GM23248 (cell line): ENCODE measurements at regions not wholly inside any gene's neighbourhood (a gene's known extent, or its start where the extent isn't known, plus 50 kb on each side); places are given as distances from the start of the nearest gene placed in this dataset.

ENCODE experiments used
- DNase-seq: peaks from one replicate; pipeline ENCODE4 v3.0.0-alpha.2; 2015
- H2AFZ ChIP-seq: fragments of 200-600 bp; sonication (generic); 2 replicates; pipeline ENCODE4 v1.6.1; 2016; ENCODE audit warnings: antibody characterized with exemption
- H3F3A ChIP-seq: fragments of 200-600 bp; sonication (generic); 2 replicates; pipeline ENCODE4 v1.6.1; 2016; ENCODE audit warnings: mild to moderate bottlenecking, antibody characterized with exemption, mixed run types; ENCODE audit not compliant: insufficient read depth
- H3K27ac ChIP-seq: fragments of 200-600 bp; sonication (generic); 2 replicates; pipeline ENCODE4 v1.5.1; 2016; ENCODE audit warnings: mild to moderate bottlenecking
- H3K27me3 ChIP-seq: fragments of 200-600 bp; sonication (generic); replicated peaks from 2 replicates; pipeline ENCODE4 v1.6.1; 2016; ENCODE audit warnings: mild to moderate bottlenecking; ENCODE audit not compliant: insufficient read depth
- H3K36me3 ChIP-seq: fragments of 200-600 bp; sonication (generic); 2 replicates; pipeline ENCODE4 v1.6.1; 2016; ENCODE audit warnings: low read depth, mild to moderate bottlenecking
- H3K4me1 ChIP-seq: fragments of 200-600 bp; sonication (generic); 2 replicates; pipeline ENCODE4 v1.6.1; 2016; ENCODE audit warnings: mild to moderate bottlenecking; ENCODE audit not compliant: insufficient read depth
- H3K4me2 ChIP-seq: fragments of 200-600 bp; sonication (generic); one replicate; pipeline ENCODE4 v1.6.1; 2016; ENCODE audit warnings: mild to moderate bottlenecking; ENCODE audit not compliant: unreplicated experiment
- H3K4me3 ChIP-seq: fragments of 200-600 bp; sonication (generic); 2 replicates; pipeline ENCODE4 v1.5.1; 2016; ENCODE audit warnings: mild to moderate bottlenecking
- H3K79me2 ChIP-seq: fragments of 200-600 bp; sonication (generic); 2 replicates; pipeline ENCODE4 v1.6.1; 2016; ENCODE audit warnings: mild to moderate bottlenecking; ENCODE audit not compliant: insufficient read depth
- H3K9ac ChIP-seq: fragments of 200-600 bp; sonication (generic); 2 replicates; pipeline ENCODE4 v1.6.1; 2016; ENCODE audit warnings: mild to moderate bottlenecking
- H3K9me2 ChIP-seq: fragments of 200-600 bp; sonication (generic); 2 replicates; pipeline ENCODE4 v1.6.1; 2016; ENCODE audit warnings: mixed run types, mild to moderate bottlenecking, moderate library complexity; ENCODE audit not compliant: insufficient read depth
- H3K9me3 ChIP-seq: fragments of 200-600 bp; sonication (generic); one replicate; pipeline ENCODE4 v1.6.1; 2017; ENCODE audit warnings: low read depth
- H4K20me1 ChIP-seq: fragments of 200-600 bp; sonication (generic); 2 replicates; pipeline ENCODE4 v1.6.0; 2016; ENCODE audit not compliant: insufficient read depth
- EZH2 ChIP-seq: fragments of 200-600 bp; sonication (generic); IDR thresholded peaks from 2 replicates; pipeline ENCODE4 v1.6.1; 2018; ENCODE audit warnings: antibody characterized with exemption, mild to moderate bottlenecking; ENCODE audit not compliant: insufficient read depth, poor library complexity, severe bottlenecking
- EZH2phosphoT487 ChIP-seq: fragments of 200-600 bp; sonication (generic); IDR thresholded peaks from 2 replicates; pipeline ENCODE4 v1.6.1; 2018; ENCODE audit warnings: antibody characterized with exemption, moderate library complexity, mild to moderate bottlenecking, low read depth; ENCODE audit not compliant: insufficient read depth
- WGBS, 2 experiments: methylation state at CpG; one replicate each; pipeline ENCODE4 v1.1.6; 2015 to 2017; ENCODE audit warnings: low lambda C conversion rate in 2 of 2, low coverage in 1 of 2; ENCODE audit errors: missing lambda C conversion rate in 2 of 2; 5-methylcytosine and 5-hydroxymethylcytosine counted together
- in situ Hi-C: fragments of 300-500 bp; cut with MboI; formaldehyde crosslinking; loops from 2 replicates; pipeline ENCODE4 v1.15.0; 2020

GRCh38 chr9:95719354-95719753 is 156.1 kb upstream of the ERCC6L2 start:
- Histone ChIP-seq H3K36me3 (no peaks in the 10 kb centered on the region), H3K27me3 (peaks cover 26% of the 10 kb centered on the region)
- in situ Hi-C loops = no loop called here

DNA sequence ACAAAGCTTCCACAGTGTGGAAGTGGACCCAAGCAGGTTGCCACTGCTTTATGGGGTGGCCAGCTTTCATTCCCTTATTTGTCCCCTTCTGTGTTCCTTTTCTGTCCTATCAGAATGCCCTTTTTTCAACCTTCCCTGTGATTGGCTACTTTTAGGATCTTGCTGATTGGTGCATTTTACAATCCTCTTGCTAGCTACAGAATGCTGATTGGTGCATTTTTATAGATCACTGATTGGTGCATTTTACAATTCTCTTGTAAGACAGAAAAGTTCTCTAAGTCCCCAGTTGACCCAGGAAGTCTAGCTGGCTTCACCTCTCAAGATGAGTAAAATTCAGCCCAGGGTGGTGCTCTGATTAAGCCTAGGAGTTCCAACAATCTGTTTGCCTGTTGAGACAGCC is 157.2 kb upstream of the ERCC6L2 start:
- in situ Hi-C loops = no loop called here
- TF ChIP-seq EZH2 (no peak), EZH2phosphoT487 (no peak)
- no peaks in the 10 kb centered on the region for H3K9me3 ChIP-seq
- H3K27ac ChIP-seq = no peak overlapping the region
- DNase-seq = no peak
- H3K4me2 ChIP-seq = no peak overlapping the region
- H3K79me2 ChIP-seq = no peaks in the 10 kb centered on the region
- H3K4me3 ChIP-seq = no peak overlapping the region
- no peaks in the 10 kb centered on the region for H3F3A ChIP-seq
- no peaks in the 10 kb centered on the region for H4K20me1 ChIP-seq
- no peak overlapping the region for H3K9ac ChIP-seq
- H3K9me2 ChIP-seq = no peaks in the 10 kb centered on the region
- H3K27me3 ChIP-seq = peaks cover 17% of the 10 kb centered on the region
- H3K36me3 ChIP-seq = no peaks in the 10 kb centered on the region
- no peak overlapping the region for H2AFZ ChIP-seq
- H3K4me1 ChIP-seq = no peaks in the 10 kb centered on the region

More at GRCh38 chr9:95719354-95719753, 156.1 kb upstream of the ERCC6L2 start:
- Histone ChIP-seq H3F3A (no peaks in the 10 kb centered on the region), H3K4me3 (no peak overlapping the region), H3K9ac (no peak overlapping the region), H3K79me2 (no peaks in the 10 kb centered on the region), H3K4me2 (no peak overlapping the region), H3K4me1 (no peaks in the 10 kb centered on the region), H3K9me2 (no peaks in the 10 kb centered on the region), H2AFZ (no peak overlapping the region), H3K9me3 (no peaks in the 10 kb centered on the region), H4K20me1 (no peaks in the 10 kb centered on the region), H3K27ac (no peak overlapping the region)
- WGBS, 2 experiments = 71 to 72% methylated on average over 8 of the region's 8 CpGs
- DNase-seq = no peak
- TF ChIP-seq EZH2 (no peak), EZH2phosphoT487 (no peak)

DNA sequence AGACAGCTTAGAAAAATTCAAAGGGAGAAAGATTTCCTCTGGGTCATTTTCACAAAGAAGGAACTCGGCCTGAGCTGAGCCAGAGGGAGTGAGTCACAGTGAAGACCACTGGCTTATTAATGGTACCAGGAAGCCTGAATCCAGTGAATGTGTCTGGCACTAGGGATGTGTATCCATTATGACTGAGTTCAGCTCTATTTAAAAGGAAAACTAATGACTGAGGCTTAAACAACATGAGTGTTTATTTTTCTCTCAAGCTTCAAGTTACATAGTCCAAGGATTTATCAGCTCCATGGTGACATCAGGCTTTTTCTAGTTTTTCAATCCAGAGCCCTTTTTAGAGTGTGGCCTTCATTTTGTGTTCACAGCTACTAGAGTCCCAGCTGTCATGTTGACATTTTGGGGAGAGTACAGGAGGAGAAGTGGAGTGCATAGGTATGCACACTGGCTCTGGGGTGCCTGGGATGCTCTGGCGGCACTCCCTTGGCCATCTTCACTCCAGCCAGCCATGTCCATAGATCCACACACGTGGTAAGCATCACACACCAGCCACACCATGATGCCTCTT is 159.5 kb upstream of the ERCC6L2 start:
- Histone ChIP-seq H3K9me3 (no peaks in the 10 kb centered on the region), H3K9me2 (no peaks in the 10 kb centered on the region), H3F3A (no peaks in the 10 kb centered on the region), H2AFZ (no peak overlapping the region), H3K36me3 (no peaks in the 10 kb centered on the region), H3K9ac (no peak overlapping the region), H4K20me1 (no peaks in the 10 kb centered on the region), H3K27me3 (no peaks in the 10 kb centered on the region), H3K4me2 (no peak overlapping the region), H3K4me3 (no peak overlapping the region), H3K4me1 (no peaks in the 10 kb centered on the region), H3K27ac (no peak overlapping the region), H3K79me2 (no peaks in the 10 kb centered on the region)
- in situ Hi-C loops = no loop called here
- 29 to 35% methylated on average over 3 of the region's 3 CpGs for WGBS, 2 experiments
- TF ChIP-seq EZH2 (no peak), EZH2phosphoT487 (no peak)
- no peak for DNase-seq

- no peak overlapping the region for H3K4me2 ChIP-seq
- no peaks in the 10 kb centered on the region for H3K9me3 ChIP-seq
- in situ Hi-C loops = no loop called here
- H2AFZ ChIP-seq = no peak overlapping the region
- H3K36me3 ChIP-seq = no peaks in the 10 kb centered on the region
- H4K20me1 ChIP-seq = no peaks in the 10 kb centered on the region
- 51 to 56% methylated on average over 8 of the region's 8 CpGs for WGBS, 2 experiments
- H3K27ac ChIP-seq = no peak overlapping the region
- no peak overlapping the region for H3K4me3 ChIP-seq
- H3K9me2 ChIP-seq = no peaks in the 10 kb centered on the region
- H3F3A ChIP-seq = no peaks in the 10 kb centered on the region
- no peaks in the 10 kb centered on the region for H3K4me1 ChIP-seq
- H3K27me3 ChIP-seq = peaks cover 12% of the 10 kb centered on the region; the same call in 1 of the 2 replicates
- no peak for DNase-seq
- no peaks in the 10 kb centered on the region for H3K79me2 ChIP-seq
- no peak overlapping the region for H3K9ac ChIP-seq
- TF ChIP-seq EZH2phosphoT487 (no peak), EZH2 (no peak)
Observed at GRCh38 chr9:95710446-95710845, 165.0 kb upstream of the ERCC6L2 start.

GRCh38 chr9:95696701-95697100 is 178.8 kb upstream of the ERCC6L2 start:
- Histone ChIP-seq H4K20me1 (no peaks in the 10 kb centered on the region), H3K79me2 (no peaks in the 10 kb centered on the region), H3K36me3 (no peaks in the 10 kb centered on the region), H3K4me1 (no peaks in the 10 kb centered on the region), H3K4me3 (no peak overlapping the region), H3K4me2 (no peak overlapping the region), H2AFZ (no peak overlapping the region), H3F3A (no peaks in the 10 kb centered on the region), H3K27me3 (0 out of 2 replicates have a peak, but pooled peaks cover 5% of the 10 kb centered on the region), H3K9me3 (no peaks in the 10 kb centered on the region), H3K27ac (no peak overlapping the region), H3K9me2 (no peaks in the 10 kb centered on the region), H3K9ac (no peak overlapping the region)
- WGBS, 2 experiments = 69 to 91% methylated on average over 1 of the region's 1 CpG
- DNase-seq = no peak
- TF ChIP-seq EZH2 (no peak), EZH2phosphoT487 (no peak)
- in situ Hi-C loops = no loop called here
